Muscle layer of duodenum (tissue), 2 donors: ENCODE measurements at regions not wholly inside any gene's neighbourhood (a gene's known extent, or its start where the extent isn't known, plus 50 kb on each side); places are given as distances from the start of the nearest gene placed in this dataset.
"Not testable (repeated sequence)": the region's sequence is repeated elsewhere in the genome, so short reads cannot be mapped to it uniquely, and the experiment has no call there.

Source experiments
- H3K27ac ChIP-seq: one replicate; pipeline ENCODE4 v1.7.0; 2013; ENCODE audit warnings: mild to moderate bottlenecking, low read length
- H3K27me3 ChIP-seq: one replicate; pipeline ENCODE4 v1.7.0; 2013; ENCODE audit warnings: low read depth, mild to moderate bottlenecking, control low read depth, low read length
- H3K36me3 ChIP-seq, 2 donors: one replicate each; pipeline ENCODE4 v1.7.0; 2013; ENCODE audit warnings: low read length in 2 of 2, control low read depth in 1 of 2, mild to moderate bottlenecking in 1 of 2; ENCODE audit not compliant: insufficient read depth in 2 of 2, control insufficient read depth in 1 of 2
- H3K4me1 ChIP-seq, 2 donors: one replicate each; pipeline ENCODE4 v1.7.0; 2013; ENCODE audit warnings: low read length in 2 of 2, mild to moderate bottlenecking in 2 of 2, control low read depth in 1 of 2, moderate library complexity in 1 of 2; ENCODE audit not compliant: insufficient read depth in 2 of 2, control insufficient read depth in 1 of 2
- H3K4me3 ChIP-seq, 2 donors: one replicate each; pipeline ENCODE4 v1.7.0; 2013; ENCODE audit warnings: low read length in 2 of 2, low read depth in 1 of 2, mild to moderate bottlenecking in 1 of 2
- H3K9me3 ChIP-seq, 2 donors: one replicate each; pipeline ENCODE4 v1.7.0; 2013; ENCODE audit warnings: low read length in 2 of 2, control low read depth in 1 of 2, mild to moderate bottlenecking in 1 of 2; ENCODE audit not compliant: control insufficient read depth in 1 of 2
- donor health status: healthy.

DNA sequence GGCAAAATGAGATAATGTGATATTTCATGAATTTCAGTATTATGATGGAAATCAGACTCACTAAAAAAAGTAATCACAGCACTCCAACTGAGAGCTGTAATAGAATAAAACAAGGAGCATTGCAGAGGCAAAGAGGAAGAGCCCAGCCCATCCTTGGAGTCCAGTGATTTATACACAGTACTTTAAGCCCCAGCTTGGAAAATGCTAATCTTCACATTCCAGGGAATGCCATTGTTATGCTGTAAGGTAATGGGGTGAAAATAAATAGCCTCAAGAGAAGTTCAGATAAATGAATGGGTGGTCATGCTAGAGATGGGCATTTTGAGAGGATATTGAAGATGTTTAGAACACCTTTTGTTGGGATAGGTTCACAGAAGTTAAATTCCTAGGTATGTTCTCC, 190.3 kb upstream of the TAPT1 start:
- no peak overlapping the region for H3K4me3 ChIP-seq
- peaks cover 0 to 4% of the 10 kb centered on the region in 2 donors for H3K9me3 ChIP-seq
- no peaks in the 10 kb centered on the region for H3K4me1 ChIP-seq
- no peaks in the 10 kb centered on the region for H3K27me3 ChIP-seq
- H3K36me3 ChIP-seq, result no peaks in the 10 kb centered on the region
- H3K27ac ChIP-seq, result no peak overlapping the region

- Histone ChIP-seq H3K4me3 (no peak overlapping the region), H3K27ac (no peak overlapping the region), H3K36me3 (no peaks in the 10 kb centered on the region), H3K9me3 (peaks cover 0 to 2% of the 10 kb centered on the region in 2 donors), H3K4me1 (no peaks in the 10 kb centered on the region), H3K27me3 (no peaks in the 10 kb centered on the region)
Observed at GRCh38 chr4:16415751-16416150, 189.5 kb upstream of the TAPT1 start.

DNA sequence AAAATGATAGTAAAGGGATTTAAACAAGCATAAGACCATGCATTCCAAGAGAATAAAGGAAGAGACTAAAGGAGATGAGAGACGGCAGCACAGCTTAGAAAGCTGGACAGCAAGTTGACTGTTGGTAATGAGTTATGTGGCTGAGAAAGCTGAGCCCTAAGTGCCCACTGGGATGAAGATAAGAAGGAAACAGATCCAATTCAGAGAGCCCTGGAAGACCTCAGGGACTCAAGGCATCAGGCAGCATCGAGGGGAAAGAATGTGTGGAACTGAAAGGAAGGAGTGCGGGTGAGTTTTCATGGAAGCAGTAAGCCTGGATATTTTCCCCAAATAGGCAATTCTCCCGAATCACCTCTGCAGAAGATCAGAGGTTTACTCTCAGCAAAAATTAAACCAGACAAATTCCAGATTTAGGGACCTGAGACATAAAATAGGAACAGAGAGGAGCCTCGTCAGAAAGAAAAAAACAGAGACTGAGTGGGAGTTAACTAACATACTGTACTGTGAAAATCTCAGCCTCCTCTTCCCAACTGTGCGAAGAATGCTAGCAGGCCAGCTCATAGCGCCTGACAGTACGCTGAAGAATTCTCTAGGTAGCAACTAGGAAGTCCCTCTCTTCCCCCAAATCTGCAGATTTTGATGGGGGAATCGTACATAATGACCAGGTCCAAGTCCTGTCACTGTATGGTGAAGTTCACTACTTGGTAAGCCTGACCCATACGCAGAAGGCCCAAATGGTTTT, 187.7 kb upstream of the TAPT1 start:
- Histone ChIP-seq H3K9me3 (no peaks in the 10 kb centered on the region), H3K4me1 (no peaks in the 10 kb centered on the region), H3K27me3 (no peaks in the 10 kb centered on the region), H3K36me3 (no peaks in the 10 kb centered on the region), H3K4me3 (no peak overlapping the region), H3K27ac (no peak overlapping the region)

- no peak overlapping the region for H3K4me3 ChIP-seq
- H3K36me3 ChIP-seq, result no peaks in the 10 kb centered on the region
- no peaks in the 10 kb centered on the region for H3K9me3 ChIP-seq
- no peak overlapping the region for H3K27ac ChIP-seq
- no peaks in the 10 kb centered on the region for H3K27me3 ChIP-seq
- no peaks in the 10 kb centered on the region for H3K4me1 ChIP-seq
Observed at GRCh38 chr4:16411501-16412085, 185.3 kb upstream of the TAPT1 start.

DNA sequence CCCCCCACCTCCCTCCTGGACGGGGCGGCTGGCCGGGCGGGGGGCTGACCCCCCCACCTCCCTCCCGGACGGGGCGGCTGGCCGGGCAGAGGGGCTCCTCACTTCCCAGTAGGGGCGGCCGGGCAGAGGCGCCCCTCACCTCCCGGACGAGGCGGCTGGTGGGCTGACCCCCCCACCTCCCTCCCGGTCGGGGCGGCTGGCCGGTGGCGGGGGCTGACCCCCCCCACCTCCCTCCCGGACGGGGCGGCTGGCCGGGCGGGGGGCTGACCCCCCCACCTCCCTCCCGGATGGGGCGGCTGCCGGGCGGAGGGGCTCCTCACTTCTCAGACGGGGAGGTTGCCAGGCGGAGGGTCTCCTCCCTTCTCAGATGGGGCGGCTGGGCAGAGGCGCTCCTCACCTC, 166.9 kb upstream of the TAPT1 start:
- not testable (repeated sequence) for H3K27ac ChIP-seq, H3K4me3 ChIP-seq, H3K36me3 ChIP-seq, H3K27me3 ChIP-seq, H3K9me3 ChIP-seq, H3K4me1 ChIP-seq

GRCh38 chr4:16391196-16391595, 164.9 kb upstream of the TAPT1 start:
- no peaks in the 10 kb centered on the region for H3K27me3 ChIP-seq
- no peaks in the 10 kb centered on the region for H3K4me1 ChIP-seq
- no peak overlapping the region for H3K27ac ChIP-seq
- H3K36me3 ChIP-seq, result no peaks in the 10 kb centered on the region
- H3K4me3 ChIP-seq, result no peak overlapping the region
- no peaks in the 10 kb centered on the region for H3K9me3 ChIP-seq

- Histone ChIP-seq H3K4me3 (no peak overlapping the region), H3K9me3 (no peaks in the 10 kb centered on the region), H3K36me3 (no peaks in the 10 kb centered on the region)
Observed at GRCh38 chr4:16387448-16387847, 161.2 kb upstream of the TAPT1 start.

GRCh38 chr4:16386711-16387320, 160.5 kb upstream of the TAPT1 start:
- H3K27me3 ChIP-seq, result no peaks in the 10 kb centered on the region
- H3K9me3 ChIP-seq, result no peaks in the 10 kb centered on the region
- no peaks in the 10 kb centered on the region for H3K36me3 ChIP-seq
- H3K27ac ChIP-seq, result no peak overlapping the region
- H3K4me1 ChIP-seq, result no peaks in the 10 kb centered on the region
- no peak overlapping the region for H3K4me3 ChIP-seq

More at GRCh38 chr4:16387448-16387847, 161.2 kb upstream of the TAPT1 start:
- Histone ChIP-seq H3K4me1 (no peaks in the 10 kb centered on the region), H3K27me3 (no peaks in the 10 kb centered on the region), H3K27ac (no peak overlapping the region)

GRCh38 chr4:16384576-16384975, 158.3 kb upstream of the TAPT1 start:
- Histone ChIP-seq H3K9me3 (no peaks in the 10 kb centered on the region), H3K4me1 (no peaks in the 10 kb centered on the region), H3K36me3 (no peaks in the 10 kb centered on the region), H3K27me3 (no peaks in the 10 kb centered on the region), H3K27ac (no peak overlapping the region), H3K4me3 (no peak overlapping the region)

DNA sequence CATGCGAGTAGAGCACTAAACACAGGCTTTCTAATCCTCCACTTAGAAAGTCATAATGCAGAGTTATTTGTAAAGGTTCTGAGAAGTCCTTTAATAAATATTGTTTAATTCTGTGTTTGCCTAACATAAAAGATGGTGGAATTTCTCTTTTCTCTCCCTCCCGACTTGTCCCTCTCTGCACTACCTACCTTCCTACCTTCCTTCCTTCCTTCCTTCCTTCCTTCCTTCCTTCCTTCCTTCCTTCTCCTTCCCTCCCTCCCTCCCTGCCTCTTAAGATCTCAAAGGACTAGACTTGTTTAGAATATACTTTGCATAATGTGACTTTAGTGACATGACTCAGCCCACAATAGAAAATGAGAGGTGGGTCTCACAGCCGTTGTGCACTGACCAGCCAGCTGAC, 156.3 kb upstream of the TAPT1 start:
- no peaks in the 10 kb centered on the region for H3K9me3 ChIP-seq
- H3K27me3 ChIP-seq, result no peaks in the 10 kb centered on the region
- H3K4me3 ChIP-seq, result no peak overlapping the region
- no peaks in the 10 kb centered on the region for H3K4me1 ChIP-seq
- no peaks in the 10 kb centered on the region for H3K36me3 ChIP-seq
- H3K27ac ChIP-seq, result no peak overlapping the region

GRCh38 chr4:16377887-16378286, 151.6 kb upstream of the TAPT1 start:
- H3K4me3 ChIP-seq, result no peak overlapping the region
- no peaks in the 10 kb centered on the region for H3K4me1 ChIP-seq
- H3K27ac ChIP-seq, result no peak overlapping the region
- H3K36me3 ChIP-seq, result no peaks in the 10 kb centered on the region
- no peaks in the 10 kb centered on the region for H3K9me3 ChIP-seq
- no peaks in the 10 kb centered on the region for H3K27me3 ChIP-seq
